GM12801 (cell line): ENCODE measurements at regions not wholly inside any gene's neighbourhood (a gene's known extent, or its start where the extent isn't known, plus 50 kb on each side); places are given as distances from the start of the nearest gene placed in this dataset.

Source experiments
- TF ChIP-seq, protein P1 (sequence below): IDR thresholded peaks from one replicate; pipeline ENCODE4 v1.5.1; 2011; ENCODE audit warnings: control low read depth; ENCODE audit not compliant: insufficient read length; ENCODE audit errors: extremely low read depth

DNA sequence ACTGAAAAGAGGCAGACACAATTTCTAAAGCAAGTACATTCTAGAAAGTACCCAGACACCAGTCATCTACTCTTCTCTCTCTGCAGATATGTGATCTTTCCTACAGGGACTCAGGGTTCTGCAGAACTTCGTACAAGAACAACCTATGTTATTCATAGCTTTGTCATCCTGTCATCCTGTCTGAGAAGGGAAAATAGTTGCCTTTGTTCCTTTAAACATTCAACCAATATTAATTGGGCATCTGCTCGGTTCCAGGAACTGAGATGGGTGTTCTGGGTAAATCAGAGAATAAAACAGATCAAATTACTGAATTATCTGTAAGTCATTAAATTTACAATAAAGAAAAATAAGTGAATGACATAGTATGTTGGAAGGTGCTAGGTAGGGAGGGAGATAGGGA is 504.9 kb downstream of the MATN1 start:
- TF ChIP-seq, protein P1, sequence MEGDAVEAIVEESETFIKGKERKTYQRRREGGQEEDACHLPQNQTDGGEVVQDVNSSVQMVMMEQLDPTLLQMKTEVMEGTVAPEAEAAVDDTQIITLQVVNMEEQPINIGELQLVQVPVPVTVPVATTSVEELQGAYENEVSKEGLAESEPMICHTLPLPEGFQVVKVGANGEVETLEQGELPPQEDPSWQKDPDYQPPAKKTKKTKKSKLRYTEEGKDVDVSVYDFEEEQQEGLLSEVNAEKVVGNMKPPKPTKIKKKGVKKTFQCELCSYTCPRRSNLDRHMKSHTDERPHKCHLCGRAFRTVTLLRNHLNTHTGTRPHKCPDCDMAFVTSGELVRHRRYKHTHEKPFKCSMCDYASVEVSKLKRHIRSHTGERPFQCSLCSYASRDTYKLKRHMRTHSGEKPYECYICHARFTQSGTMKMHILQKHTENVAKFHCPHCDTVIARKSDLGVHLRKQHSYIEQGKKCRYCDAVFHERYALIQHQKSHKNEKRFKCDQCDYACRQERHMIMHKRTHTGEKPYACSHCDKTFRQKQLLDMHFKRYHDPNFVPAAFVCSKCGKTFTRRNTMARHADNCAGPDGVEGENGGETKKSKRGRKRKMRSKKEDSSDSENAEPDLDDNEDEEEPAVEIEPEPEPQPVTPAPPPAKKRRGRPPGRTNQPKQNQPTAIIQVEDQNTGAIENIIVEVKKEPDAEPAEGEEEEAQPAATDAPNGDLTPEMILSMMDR: no peak

DNA sequence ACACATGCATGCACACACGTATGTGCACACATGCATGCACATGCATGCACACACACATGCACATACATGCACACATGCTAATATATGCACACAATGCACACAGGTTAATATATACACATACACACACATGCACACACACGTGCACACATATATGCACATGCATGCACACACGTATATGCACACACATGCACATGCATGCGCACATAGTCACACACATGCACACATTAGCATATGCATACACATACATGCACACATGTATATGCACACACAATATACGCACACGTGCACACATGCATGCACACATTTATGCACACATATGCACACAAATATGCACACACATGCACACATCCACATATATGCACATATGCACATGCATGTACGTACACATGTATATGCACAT is 506.8 kb downstream of the MATN1 start:
- TF ChIP-seq, protein P1: no peak

DNA sequence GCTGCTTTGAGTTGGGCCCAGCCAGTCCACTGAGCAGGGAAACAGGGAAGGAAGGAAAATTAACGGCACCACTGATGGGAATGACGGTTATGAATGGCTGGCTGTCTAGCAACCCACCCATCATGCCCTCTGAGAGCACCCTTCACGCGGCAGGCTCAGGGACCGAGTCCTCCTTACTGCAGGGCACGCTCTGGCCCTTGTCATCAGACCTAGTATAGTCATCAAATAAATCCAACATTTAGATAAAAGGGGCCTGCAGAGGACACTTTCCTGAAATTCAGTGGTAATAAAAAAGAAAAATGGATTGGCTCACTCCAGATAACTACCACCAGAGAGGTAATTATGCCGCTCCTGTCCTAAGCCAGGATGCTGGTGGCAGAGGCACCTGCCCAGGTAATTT is 509.4 kb downstream of the MATN1 start:
- TF ChIP-seq, protein P1: no peak

DNA sequence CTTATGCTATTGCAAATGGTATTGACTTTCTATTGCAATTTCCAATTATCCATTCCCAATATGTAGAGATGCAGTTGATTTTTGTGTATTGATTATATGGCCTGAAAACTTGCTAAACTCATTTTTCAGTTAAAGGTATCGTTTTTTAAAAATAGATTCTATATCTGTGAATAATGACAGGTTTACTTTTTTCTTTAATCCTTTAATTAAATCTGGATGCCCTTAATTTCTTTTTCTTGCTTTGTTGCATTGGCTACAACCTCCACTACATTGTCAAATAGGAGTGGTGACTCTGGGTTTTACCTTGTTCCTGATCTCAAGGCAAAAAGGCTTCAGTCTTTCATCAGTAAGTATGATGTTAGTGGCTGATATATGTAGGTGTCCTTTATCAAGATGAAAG is 522.4 kb downstream of the MATN1 start:
- TF ChIP-seq, protein P1: no peak

DNA sequence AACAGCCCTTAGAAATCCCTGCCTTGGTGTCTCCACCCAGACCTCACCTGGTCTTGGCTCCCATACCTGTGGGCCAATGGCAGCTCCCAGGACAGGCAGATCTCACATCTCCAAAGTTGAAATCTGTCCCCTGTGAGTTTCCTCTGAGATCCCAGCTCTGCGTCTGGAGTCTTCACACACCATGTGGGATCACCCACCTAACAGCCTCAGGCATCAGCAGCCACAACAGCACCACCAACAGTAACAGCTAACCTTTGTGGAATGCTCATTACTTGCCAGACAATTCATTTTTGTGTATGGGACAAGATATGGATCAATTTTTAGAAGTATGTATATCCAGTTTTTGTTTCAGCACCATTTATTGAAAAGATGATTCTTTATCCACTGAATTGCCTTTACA is 523.2 kb downstream of the MATN1 start:
- TF ChIP-seq, protein P1: no peak

DNA sequence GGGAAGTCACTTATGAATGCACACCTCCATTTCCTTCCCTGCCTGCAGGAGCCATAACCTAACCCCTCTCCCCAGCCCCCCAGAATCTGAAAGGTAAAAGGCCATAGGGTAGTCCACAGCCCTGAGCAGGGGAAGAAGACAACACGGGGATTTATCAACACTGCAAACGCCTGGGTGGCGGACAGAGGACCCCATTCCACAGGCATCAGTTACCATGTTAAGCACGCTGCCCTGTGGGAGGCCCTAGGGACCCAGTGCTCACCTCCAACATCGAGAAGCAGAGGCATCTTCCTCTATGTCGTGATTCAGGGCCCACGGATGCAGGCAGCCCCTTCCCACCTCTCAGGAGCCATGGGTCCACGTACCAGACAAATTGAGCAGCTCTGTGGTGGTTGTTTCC is 523.8 kb downstream of the MATN1 start:
- TF ChIP-seq, protein P1: no peak

DNA sequence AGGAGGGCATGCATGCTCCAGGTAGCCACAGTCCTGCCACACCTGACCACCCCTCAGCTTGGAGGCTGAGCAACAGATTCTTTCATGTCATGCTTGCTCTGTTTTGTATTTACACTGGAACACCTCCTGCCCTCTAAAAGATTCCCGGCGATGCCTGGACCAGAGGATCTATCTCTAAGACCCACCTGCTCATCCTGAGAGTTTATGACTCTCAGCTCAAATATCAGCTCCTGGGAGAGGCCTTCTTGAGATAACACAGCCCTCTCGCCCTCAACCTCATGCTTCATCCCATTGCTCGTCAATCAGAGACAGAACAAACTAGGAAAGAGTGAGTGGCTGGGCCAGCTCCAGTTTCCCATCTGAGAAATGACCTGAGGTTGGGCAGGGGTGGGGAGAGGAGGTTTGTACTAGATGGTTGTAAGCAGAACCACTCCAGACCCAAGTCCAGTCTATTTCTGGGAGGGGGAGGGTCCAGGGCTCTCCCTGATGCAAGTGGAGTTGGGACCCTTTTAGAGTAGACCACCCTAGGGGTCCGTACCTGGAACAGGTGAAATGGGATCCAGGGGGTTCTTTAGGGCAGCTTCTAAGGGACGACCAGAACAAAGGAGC is 524.5 kb downstream of the MATN1 start:
- TF ChIP-seq, protein P1: no peak

DNA sequence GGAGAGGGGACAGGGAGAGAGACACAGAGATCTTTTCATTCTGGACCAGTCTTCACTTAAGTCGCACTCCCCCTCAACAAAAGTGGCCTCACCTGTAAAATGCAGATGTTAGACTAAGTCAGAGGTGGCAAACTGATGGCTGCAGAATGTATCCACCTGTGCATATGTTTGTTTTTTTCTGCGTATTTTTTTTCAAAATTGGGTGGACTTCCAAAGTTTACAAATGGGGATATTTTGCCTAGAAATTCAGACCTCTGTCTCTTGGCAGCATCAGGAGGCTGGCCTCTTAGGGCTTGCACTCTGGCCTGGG is 525.0 kb downstream of the MATN1 start:
- TF ChIP-seq, protein P1: no peak
